Fibroblast of lung (primary cell): ENCODE measurements at regions not wholly inside any gene's neighbourhood (a gene's known extent, or its start where the extent isn't known, plus 50 kb on each side); places are given as distances from the start of the nearest gene placed in this dataset.

Experiments
- EZH2 ChIP-seq: IDR thresholded peaks from 2 replicates; pipeline ENCODE4 v1.5.1; 2012; ENCODE audit warnings: low read length, control low read depth, mild to moderate bottlenecking; ENCODE audit errors: missing control alignments
- TF ChIP-seq, protein P1 (sequence below), 2 donors: IDR thresholded peaks in 1 of 2; conservative IDR thresholded peaks in 1 of 2; 1 replicate in 1 of 2; 2 replicates in 1 of 2; pipeline ENCODE4 v1.5.1; 2011 to 2012; ENCODE audit warnings: low read length in 2 of 2, control low read depth in 1 of 2, inconsistent platforms in 1 of 2, low read depth in 1 of 2, mild to moderate bottlenecking in 1 of 2

DNA sequence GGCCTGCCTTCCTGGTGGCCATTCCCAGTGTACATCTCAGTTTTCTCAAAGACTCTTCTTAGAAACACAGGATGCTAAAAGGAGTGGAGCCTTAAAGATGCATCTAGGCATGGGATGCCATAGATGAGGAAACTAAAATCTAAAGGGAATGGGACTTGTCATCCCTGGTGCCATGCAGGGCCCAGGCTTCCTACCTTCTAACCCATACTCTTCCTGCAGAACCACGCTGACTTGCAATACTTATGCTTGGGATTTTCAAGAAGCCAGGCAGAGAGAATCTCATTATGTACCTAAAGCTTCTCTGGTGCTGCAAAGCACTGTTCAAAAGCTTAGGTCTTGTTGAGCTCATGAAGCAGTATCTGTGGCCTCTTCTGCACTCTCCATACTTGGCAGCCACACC lies 329.1 kb downstream of the CYRIA start:
- TF ChIP-seq EZH2: no peak
- TF ChIP-seq, protein P1, sequence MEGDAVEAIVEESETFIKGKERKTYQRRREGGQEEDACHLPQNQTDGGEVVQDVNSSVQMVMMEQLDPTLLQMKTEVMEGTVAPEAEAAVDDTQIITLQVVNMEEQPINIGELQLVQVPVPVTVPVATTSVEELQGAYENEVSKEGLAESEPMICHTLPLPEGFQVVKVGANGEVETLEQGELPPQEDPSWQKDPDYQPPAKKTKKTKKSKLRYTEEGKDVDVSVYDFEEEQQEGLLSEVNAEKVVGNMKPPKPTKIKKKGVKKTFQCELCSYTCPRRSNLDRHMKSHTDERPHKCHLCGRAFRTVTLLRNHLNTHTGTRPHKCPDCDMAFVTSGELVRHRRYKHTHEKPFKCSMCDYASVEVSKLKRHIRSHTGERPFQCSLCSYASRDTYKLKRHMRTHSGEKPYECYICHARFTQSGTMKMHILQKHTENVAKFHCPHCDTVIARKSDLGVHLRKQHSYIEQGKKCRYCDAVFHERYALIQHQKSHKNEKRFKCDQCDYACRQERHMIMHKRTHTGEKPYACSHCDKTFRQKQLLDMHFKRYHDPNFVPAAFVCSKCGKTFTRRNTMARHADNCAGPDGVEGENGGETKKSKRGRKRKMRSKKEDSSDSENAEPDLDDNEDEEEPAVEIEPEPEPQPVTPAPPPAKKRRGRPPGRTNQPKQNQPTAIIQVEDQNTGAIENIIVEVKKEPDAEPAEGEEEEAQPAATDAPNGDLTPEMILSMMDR (conservative IDR thresholded peaks at IDR 0.05 in 1 of 2, IDR thresholded peaks at IDR 0.05 in 1 of 2; ENCODE audit: low read depth in 1 of 2, low read length in 2 of 2): no peak
